ENCODE measurements at regions not wholly inside any gene's neighbourhood (a gene's known extent, or its start where the extent isn't known, plus 50 kb on each side); places are given as distances from the start of the nearest gene placed in this dataset.
"Not testable (repeated sequence)": the region's sequence is repeated elsewhere in the genome, so short reads cannot be mapped to it uniquely, and the experiment has no call there.

GRCh38 chr13:44848920-44849676 is 140.2 kb downstream of the NUFIP1 start:
- no peak for DNase-seq

- not testable (repeated sequence) for DNase-seq
Measured at GRCh38 chr13:44845281-44846058, 143.8 kb downstream of the NUFIP1 start.

- DNase-seq = no peak
Measured at GRCh38 chr13:44844786-44845185, 144.5 kb downstream of the NUFIP1 start.

GRCh38 chr13:44843403-44843802 is 145.9 kb downstream of the NUFIP1 start:
- peak; percentile 26 to 37 for DNase-seq

- DNase-seq = peak; percentile 27 to 29
Measured at GRCh38 chr13:44842158-44842557, 147.1 kb downstream of the NUFIP1 start.

GRCh38 chr13:44840131-44840530 is 149.1 kb downstream of the NUFIP1 start:
- DNase-seq = no peak

GRCh38 chr13:44837250-44837649 is 152.0 kb downstream of the NUFIP1 start:
- no peak for DNase-seq

GRCh38 chr13:44834404-44834803 is 154.9 kb downstream of the NUFIP1 start:
- DNase-seq = no peak

- DNase-seq = no peak
Measured at GRCh38 chr13:44833626-44834025, 155.6 kb downstream of the NUFIP1 start.

- DNase-seq = no peak
Measured at GRCh38 chr13:44833139-44833538, 156.1 kb downstream of the NUFIP1 start.

- DNase-seq = no peak
Measured at GRCh38 chr13:44826591-44827350, 162.5 kb downstream of the NUFIP1 start.

- no peak for DNase-seq
Measured at GRCh38 chr13:44825953-44826352, 163.3 kb downstream of the NUFIP1 start.

- not testable (repeated sequence) for DNase-seq
Measured at GRCh38 chr13:44823555-44823954, 165.7 kb downstream of the NUFIP1 start.

GRCh38 chr13:44822291-44822690 is 167.0 kb downstream of the NUFIP1 start:
- DNase-seq = no peak

GRCh38 chr13:44819772-44820171 is 169.5 kb downstream of the NUFIP1 start:
- DNase-seq = no peak

GRCh38 chr13:44819245-44819644 is 170.0 kb downstream of the NUFIP1 start:
- no peak for DNase-seq

- peak in 1 of 2 donors; percentile 46 for DNase-seq
Measured at GRCh38 chr13:44818428-44818827, 170.8 kb downstream of the NUFIP1 start.

- no peak for DNase-seq
Measured at GRCh38 chr13:44818016-44818415, 171.3 kb downstream of the NUFIP1 start.

- DNase-seq = no peak
Measured at GRCh38 chr13:44817131-44817671, 172.1 kb downstream of the NUFIP1 start.

GRCh38 chr13:44816701-44817100 is 172.6 kb downstream of the NUFIP1 start:
- no peak for DNase-seq

GRCh38 chr13:44815623-44816022 is 173.6 kb downstream of the NUFIP1 start:
- DNase-seq = peak; percentile 43 to 71

GRCh38 chr13:44814836-44815235 is 174.4 kb downstream of the NUFIP1 start:
- no peak for DNase-seq

- no peak for DNase-seq
Measured at GRCh38 chr13:44814161-44814560, 175.1 kb downstream of the NUFIP1 start.
